ENCODE measurements at regions not wholly inside any gene's neighbourhood (a gene's known extent, or its start where the extent isn't known, plus 50 kb on each side); places are given as distances from the start of the nearest gene placed in this dataset.

- DNase-seq, result no peak
Observed at GRCh38 chr5:136682986-136683385, 317.6 kb upstream of the TRPC7 start.

- DNase-seq, result no peak
Observed at GRCh38 chr5:136679233-136679632, 313.9 kb upstream of the TRPC7 start.

GRCh38 chr5:136677217-136677616 is 311.9 kb upstream of the TRPC7 start:
- no peak for DNase-seq

- DNase-seq, result no peak
Observed at GRCh38 chr5:136676685-136677084, 311.3 kb upstream of the TRPC7 start.

- DNase-seq, result no peak
Observed at GRCh38 chr5:136675769-136676168, 310.4 kb upstream of the TRPC7 start.

- DNase-seq, result no peak
Observed at GRCh38 chr5:136674178-136674577, 308.8 kb upstream of the TRPC7 start.

GRCh38 chr5:136667789-136668188 is 302.4 kb upstream of the TRPC7 start:
- no peak for DNase-seq

- no peak for DNase-seq
Observed at GRCh38 chr5:136666970-136667620, 301.8 kb upstream of the TRPC7 start.

- DNase-seq, result no peak
Observed at GRCh38 chr5:136665331-136665730, 300.0 kb upstream of the TRPC7 start.

GRCh38 chr5:136661026-136661425 is 295.7 kb upstream of the TRPC7 start:
- no peak for DNase-seq

- DNase-seq, result no peak
Observed at GRCh38 chr5:136656811-136657210, 291.5 kb upstream of the TRPC7 start.

- no peak for DNase-seq
Observed at GRCh38 chr5:136655468-136655867, 290.1 kb upstream of the TRPC7 start.

GRCh38 chr5:136646915-136647314 is 281.6 kb upstream of the TRPC7 start:
- DNase-seq, result no peak

- no peak for DNase-seq
Observed at GRCh38 chr5:136642976-136643375, 277.6 kb upstream of the TRPC7 start.

GRCh38 chr5:136639616-136640015 is 274.3 kb upstream of the TRPC7 start:
- DNase-seq, result no peak

GRCh38 chr5:136638084-136638483 is 272.7 kb upstream of the TRPC7 start:
- no peak for DNase-seq

GRCh38 chr5:136636001-136636400 is 270.7 kb upstream of the TRPC7 start:
- no peak for DNase-seq

GRCh38 chr5:136631186-136631585 is 265.8 kb upstream of the TRPC7 start:
- DNase-seq, result no peak

GRCh38 chr5:136629125-136629792 is 263.9 kb upstream of the TRPC7 start:
- no peak for DNase-seq

GRCh38 chr5:136626531-136626930 is 261.2 kb upstream of the TRPC7 start:
- no peak for DNase-seq

- DNase-seq, result no peak
Observed at GRCh38 chr5:136622747-136623146, 257.4 kb upstream of the TRPC7 start.

- no peak for DNase-seq
Observed at GRCh38 chr5:136621743-136622142, 256.4 kb upstream of the TRPC7 start.

- DNase-seq, result no peak
Observed at GRCh38 chr5:136620621-136621020, 255.3 kb upstream of the TRPC7 start.

GRCh38 chr5:136620016-136620419 is 254.7 kb upstream of the TRPC7 start:
- DNase-seq, result no peak

- DNase-seq, result no peak
Observed at GRCh38 chr5:136619556-136619955, 254.2 kb upstream of the TRPC7 start.

Data from NCI-H1092 (cell line).